ENCODE measurements at regions not wholly inside any gene's neighbourhood (a gene's known extent, or its start where the extent isn't known, plus 50 kb on each side); places are given as distances from the start of the nearest gene placed in this dataset.

DNA sequence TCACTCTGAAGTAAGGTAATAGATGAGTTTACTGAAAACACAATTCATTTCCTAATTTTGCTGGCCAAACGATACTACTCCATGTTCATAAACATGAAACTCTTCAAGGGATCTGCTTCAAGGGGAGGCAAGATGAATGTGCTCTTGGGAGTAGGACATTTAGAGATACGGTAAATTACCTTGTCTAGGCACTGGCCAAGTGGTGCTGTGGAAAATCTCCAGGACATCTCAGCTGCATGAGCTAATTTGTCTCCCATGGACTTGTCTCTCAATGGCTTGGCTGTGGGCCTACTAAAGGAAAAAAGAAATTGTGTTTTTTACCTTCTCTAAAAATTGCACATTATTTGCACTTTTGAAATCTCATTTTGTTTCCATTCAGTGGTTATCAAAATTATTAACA lies 780.6 kb downstream of the LTN1 start (continued):
- TF ChIP-seq, protein P1, sequence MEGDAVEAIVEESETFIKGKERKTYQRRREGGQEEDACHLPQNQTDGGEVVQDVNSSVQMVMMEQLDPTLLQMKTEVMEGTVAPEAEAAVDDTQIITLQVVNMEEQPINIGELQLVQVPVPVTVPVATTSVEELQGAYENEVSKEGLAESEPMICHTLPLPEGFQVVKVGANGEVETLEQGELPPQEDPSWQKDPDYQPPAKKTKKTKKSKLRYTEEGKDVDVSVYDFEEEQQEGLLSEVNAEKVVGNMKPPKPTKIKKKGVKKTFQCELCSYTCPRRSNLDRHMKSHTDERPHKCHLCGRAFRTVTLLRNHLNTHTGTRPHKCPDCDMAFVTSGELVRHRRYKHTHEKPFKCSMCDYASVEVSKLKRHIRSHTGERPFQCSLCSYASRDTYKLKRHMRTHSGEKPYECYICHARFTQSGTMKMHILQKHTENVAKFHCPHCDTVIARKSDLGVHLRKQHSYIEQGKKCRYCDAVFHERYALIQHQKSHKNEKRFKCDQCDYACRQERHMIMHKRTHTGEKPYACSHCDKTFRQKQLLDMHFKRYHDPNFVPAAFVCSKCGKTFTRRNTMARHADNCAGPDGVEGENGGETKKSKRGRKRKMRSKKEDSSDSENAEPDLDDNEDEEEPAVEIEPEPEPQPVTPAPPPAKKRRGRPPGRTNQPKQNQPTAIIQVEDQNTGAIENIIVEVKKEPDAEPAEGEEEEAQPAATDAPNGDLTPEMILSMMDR (conservative IDR thresholded peaks at IDR 0.05; ENCODE audit: low read depth in 2 of 2), result no peak
- no peak for TF ChIP-seq ZNF114 (CRISPR knock-in tag; IDR thresholded peaks at IDR 0.05)

DNA sequence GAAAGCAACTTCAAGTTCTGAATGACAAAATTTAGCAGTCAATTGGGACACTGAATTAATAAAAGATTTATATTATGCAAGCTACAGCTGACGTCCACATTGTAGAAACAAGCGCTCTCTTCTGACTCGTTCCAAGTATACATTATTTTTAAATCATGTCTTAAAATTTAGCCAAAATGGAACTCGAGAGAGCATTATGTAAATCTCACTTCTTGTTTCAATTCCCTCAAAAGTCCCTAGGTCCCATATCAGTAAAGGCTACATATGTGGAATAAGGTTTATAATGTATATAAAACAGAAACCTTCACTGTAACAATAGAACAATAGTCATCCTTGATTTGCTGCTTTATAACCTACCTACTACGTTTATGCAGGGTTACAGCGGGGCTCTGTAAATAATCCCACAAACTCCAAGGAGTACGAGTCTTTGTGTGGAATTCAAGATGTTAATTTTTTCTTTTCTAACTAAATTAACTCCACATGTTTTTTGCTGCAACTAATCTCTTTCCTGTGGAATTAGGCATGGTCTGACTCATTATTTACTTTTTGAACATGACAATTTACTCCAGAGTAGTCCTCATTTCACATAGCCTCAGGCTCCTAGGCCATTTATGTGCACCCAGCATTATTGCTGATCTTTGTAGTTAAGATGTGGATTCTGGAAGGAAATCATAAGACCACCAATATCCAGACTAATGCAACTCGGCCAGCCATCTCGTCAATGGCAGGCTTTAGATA lies 785.1 kb downstream of the LTN1 start:
- TF ChIP-seq CREB1 (CRISPR knock-in tag; IDR thresholded peaks at IDR 0.05; ENCODE audit: low read depth) (no peak), POLR2AphosphoS5 (IDR thresholded peaks at IDR 0.05; ENCODE audit: low read depth) (no peak)
- Histone ChIP-seq H2AFZ (no peak overlapping the region), H3K36me3 (ENCODE audit: insufficient read depth) (no peaks in the 10 kb centered on the region), H3K9me2 (ENCODE audit: insufficient read depth) (no peaks in the 10 kb centered on the region; the same call in 1 of the 2 replicates), H3K79me2 (replicated peaks; ENCODE audit: insufficient read depth) (no peaks in the 10 kb centered on the region), H3K4me1 (ENCODE audit: insufficient read depth) (no peaks in the 10 kb centered on the region; the same call in 1 of the 2 replicates), H4K20me1 (replicated peaks; ENCODE audit: insufficient read depth) (no peaks in the 10 kb centered on the region), H3K4me3 (no peak overlapping the region), H3K27me3 (ENCODE audit: insufficient read depth) (no peaks in the 10 kb centered on the region), H3F3A (replicated peaks; ENCODE audit: low read depth) (no peaks in the 10 kb centered on the region), H3K4me2 (no peak overlapping the region), H3K27ac (ENCODE audit: low read depth) (no peak overlapping the region)
- H3K4me1 Mint-ChIP-seq, result peaks cover 3% of the 10 kb centered on the region; the same call in 1 of the 3 replicates
- no peaks in the 10 kb centered on the region for H3K36me3 Mint-ChIP-seq (ENCODE audit: low read depth)
- DNase-seq (ENCODE audit: low spot score) (no peak), ATAC-seq (no peak)
- no peak overlapping the region for H3K4me3 Mint-ChIP-seq
- H3K9me3 Mint-ChIP-seq, result no peaks in the 10 kb centered on the region
- H3K27ac Mint-ChIP-seq, result no peak overlapping the region
- H3K27me3 Mint-ChIP-seq (ENCODE audit: insufficient read depth, low read depth, poor library complexity), result no peaks in the 10 kb centered on the region

DNA sequence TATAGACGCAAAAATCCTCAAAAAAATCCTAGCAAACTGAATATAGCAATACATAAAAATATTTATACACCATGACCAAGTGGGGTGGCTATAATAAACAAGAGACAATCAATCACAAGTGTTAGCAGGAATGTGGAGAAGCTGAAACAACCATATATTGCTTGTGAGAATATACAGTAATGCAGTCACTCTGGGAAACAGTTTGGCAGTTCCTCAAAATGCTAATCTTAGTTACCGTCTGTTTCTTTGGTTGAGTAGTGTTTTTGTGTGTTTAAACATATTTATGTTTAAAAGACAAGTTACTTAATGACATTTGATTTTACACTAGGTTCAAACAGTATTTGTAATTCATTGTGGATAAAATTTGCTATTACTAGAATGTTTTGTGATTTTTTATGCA lies 792.0 kb downstream of the LTN1 start:
- H3K9me3 Mint-ChIP-seq, result peaks cover 17% of the 10 kb centered on the region
- no peaks in the 10 kb centered on the region for H3K4me1 ChIP-seq (ENCODE audit: insufficient read depth)
- no peak for TF ChIP-seq CREB1 (CRISPR knock-in tag; IDR thresholded peaks at IDR 0.05; ENCODE audit: low read depth)
- no peak for TF ChIP-seq EZH2 (IDR thresholded peaks at IDR 0.05; ENCODE audit: low read depth, unreplicated experiment)
- TF ChIP-seq JUNB (IDR thresholded peaks at IDR 0.05; ENCODE audit: unreplicated experiment), result no peak
- TF ChIP-seq, protein P1 (conservative IDR thresholded peaks at IDR 0.05; ENCODE audit: low read depth in 2 of 2), result no peak
- no peak for TF ChIP-seq STAT1 (IDR thresholded peaks at IDR 0.05; ENCODE audit: unreplicated experiment)
- no peak for TF ChIP-seq ZNF331 (CRISPR knock-in tag; IDR thresholded peaks at IDR 0.05; ENCODE audit: low read depth)
- no peak for TF ChIP-seq EZH2phosphoT487 (IDR thresholded peaks at IDR 0.05; ENCODE audit: unreplicated experiment)
- TF ChIP-seq NANOG (IDR thresholded peaks at IDR 0.05; ENCODE audit: borderline replicate concordance), result no peak
- TF ChIP-seq, protein P2, sequence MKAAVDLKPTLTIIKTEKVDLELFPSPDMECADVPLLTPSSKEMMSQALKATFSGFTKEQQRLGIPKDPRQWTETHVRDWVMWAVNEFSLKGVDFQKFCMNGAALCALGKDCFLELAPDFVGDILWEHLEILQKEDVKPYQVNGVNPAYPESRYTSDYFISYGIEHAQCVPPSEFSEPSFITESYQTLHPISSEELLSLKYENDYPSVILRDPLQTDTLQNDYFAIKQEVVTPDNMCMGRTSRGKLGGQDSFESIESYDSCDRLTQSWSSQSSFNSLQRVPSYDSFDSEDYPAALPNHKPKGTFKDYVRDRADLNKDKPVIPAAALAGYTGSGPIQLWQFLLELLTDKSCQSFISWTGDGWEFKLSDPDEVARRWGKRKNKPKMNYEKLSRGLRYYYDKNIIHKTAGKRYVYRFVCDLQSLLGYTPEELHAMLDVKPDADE (IDR thresholded peaks at IDR 0.05), result no peak

More for the DNA sequence above, 792.0 kb downstream of the LTN1 start:
- Mint-ChIP-seq H3K4me3 (no peak overlapping the region), H3K27me3 (ENCODE audit: insufficient read depth, low read depth, poor library complexity) (no peaks in the 10 kb centered on the region), H3K36me3 (ENCODE audit: low read depth) (peaks cover 8% of the 10 kb centered on the region; the same call in 2 of the 3 replicates), H3K27ac (no peak overlapping the region), H3K4me1 (peaks cover 3% of the 10 kb centered on the region; the same call in 1 of the 3 replicates)
- Histone ChIP-seq H2AFZ (no peak overlapping the region), H3K9me2 (ENCODE audit: insufficient read depth) (no peaks in the 10 kb centered on the region; the same call in 1 of the 2 replicates), H4K20me1 (replicated peaks; ENCODE audit: insufficient read depth) (no peaks in the 10 kb centered on the region), H3F3A (replicated peaks; ENCODE audit: low read depth) (no peaks in the 10 kb centered on the region), H3K4me3 (no peak overlapping the region), H3K27ac (ENCODE audit: low read depth) (no peak overlapping the region), H3K27me3 (ENCODE audit: insufficient read depth) (no peaks in the 10 kb centered on the region), H3K4me2 (no peak overlapping the region), H3K36me3 (ENCODE audit: insufficient read depth) (no peaks in the 10 kb centered on the region; the same call in 1 of the 2 replicates), H3K79me2 (replicated peaks; ENCODE audit: insufficient read depth) (no peaks in the 10 kb centered on the region)
- no peak for ATAC-seq
- DNase-seq (ENCODE audit: low spot score), result no peak

Measured in GM23338 (cell line).